ENCODE measurements at regions not wholly inside any gene's neighbourhood (a gene's known extent, or its start where the extent isn't known, plus 50 kb on each side); places are given as distances from the start of the nearest gene placed in this dataset.

DNA sequence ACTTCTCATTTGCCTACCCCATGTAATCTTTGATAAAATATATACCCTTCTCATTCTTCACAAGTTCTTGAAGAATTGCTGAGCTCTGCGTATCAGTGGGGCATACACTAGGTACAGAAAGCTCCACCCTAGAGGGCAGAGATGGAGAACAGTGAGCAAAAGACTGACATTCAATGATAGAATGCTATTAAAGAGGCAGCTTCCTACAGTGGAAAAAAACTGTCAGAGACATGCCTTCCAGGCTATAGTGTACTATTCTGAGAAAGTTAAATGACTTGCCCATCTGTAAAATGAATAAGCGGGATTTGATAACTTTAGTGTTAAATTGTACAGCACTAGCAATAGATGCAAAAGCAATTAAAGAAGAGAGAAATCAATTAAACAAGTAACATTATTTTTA is 172.8 kb downstream of the SUCNR1 start:
- 88 to 96% (median 95%) methylated on average over 2 of the region's 2 CpGs for WGBS, 5 donors
- no peaks in the 10 kb centered on the region for H3K9me3 ChIP-seq
- TF ChIP-seq CTCF (IDR thresholded peaks at IDR 0.05 in 8 of 11, conservative IDR thresholded peaks at IDR 0.05 in 3 of 11) (no peak), POLR2A (IDR thresholded peaks at IDR 0.05) (no peak), POLR2AphosphoS5 (IDR thresholded peaks at IDR 0.05) (no peak)

DNA sequence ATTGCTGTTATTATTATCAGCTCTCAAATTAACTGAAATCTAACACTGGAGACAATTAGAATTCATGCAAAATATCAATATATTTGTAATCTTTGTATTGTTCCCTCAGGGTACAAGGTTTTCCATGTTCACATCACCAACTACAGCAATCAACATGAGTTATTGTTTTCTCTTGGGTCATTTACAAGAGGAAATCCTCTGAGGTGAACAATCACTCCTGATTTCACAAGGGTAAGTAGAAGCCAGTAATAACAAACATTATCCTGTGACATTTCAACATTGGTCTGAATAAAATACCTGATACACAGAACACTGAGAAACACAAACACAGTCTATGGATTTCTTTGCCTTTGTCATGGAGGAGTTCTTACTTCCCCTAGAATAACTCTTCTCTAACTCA is 174.0 kb downstream of the SUCNR1 start:
- no peak for DNase-seq
- Histone ChIP-seq H3K4me3 (no peak overlapping the region), H3K9me3 (no peaks in the 10 kb centered on the region), H3K36me3 (no peaks in the 10 kb centered on the region), H3K4me1 (no peaks in the 10 kb centered on the region), H3K27me3 (replicated peaks in 1 of 7) (no peaks in the 10 kb centered on the region), H3K27ac (no peak overlapping the region)
- intact Hi-C loops (cut with DNase I; ENCODE audit: low total_unique reads), result no loop called here
- no peak for TF ChIP-seq CTCF (IDR thresholded peaks at IDR 0.05 in 8 of 11, conservative IDR thresholded peaks at IDR 0.05 in 3 of 11)
- no peak for TF ChIP-seq POLR2AphosphoS5 (IDR thresholded peaks at IDR 0.05)
- TF ChIP-seq POLR2A (IDR thresholded peaks at IDR 0.05), result no peak

More for the DNA sequence above, 172.8 kb downstream of the SUCNR1 start:
- intact Hi-C loops (cut with DNase I; ENCODE audit: low total_unique reads), result no loop called here
- Histone ChIP-seq H3K4me1 (no peaks in the 10 kb centered on the region), H3K36me3 (no peaks in the 10 kb centered on the region), H3K27ac (no peak overlapping the region), H3K4me3 (no peak overlapping the region), H3K27me3 (replicated peaks in 1 of 7) (no peaks in the 10 kb centered on the region)
- DNase-seq, result no peak

GRCh38 chr3:152048831-152049230 is 175.4 kb downstream of the SUCNR1 start:
- 45 to 73% (median 57%) methylated on average over 1 of the region's 1 CpG for WGBS, 5 donors
- no peak for DNase-seq
- no peaks in the 10 kb centered on the region for H3K4me1 ChIP-seq
- no peak overlapping the region for H3K4me3 ChIP-seq
- intact Hi-C loops (cut with DNase I; ENCODE audit: low total_unique reads), result no loop called here
- TF ChIP-seq POLR2AphosphoS5 (IDR thresholded peaks at IDR 0.05) (no peak), POLR2A (IDR thresholded peaks at IDR 0.05) (no peak), CTCF (IDR thresholded peaks at IDR 0.05 in 8 of 11, conservative IDR thresholded peaks at IDR 0.05 in 3 of 11) (no peak)
- no peaks in the 10 kb centered on the region for H3K27me3 ChIP-seq (replicated peaks in 1 of 7)
- no peaks in the 10 kb centered on the region for H3K9me3 ChIP-seq
- no peak overlapping the region for H3K27ac ChIP-seq
- no peaks in the 10 kb centered on the region for H3K36me3 ChIP-seq

DNA sequence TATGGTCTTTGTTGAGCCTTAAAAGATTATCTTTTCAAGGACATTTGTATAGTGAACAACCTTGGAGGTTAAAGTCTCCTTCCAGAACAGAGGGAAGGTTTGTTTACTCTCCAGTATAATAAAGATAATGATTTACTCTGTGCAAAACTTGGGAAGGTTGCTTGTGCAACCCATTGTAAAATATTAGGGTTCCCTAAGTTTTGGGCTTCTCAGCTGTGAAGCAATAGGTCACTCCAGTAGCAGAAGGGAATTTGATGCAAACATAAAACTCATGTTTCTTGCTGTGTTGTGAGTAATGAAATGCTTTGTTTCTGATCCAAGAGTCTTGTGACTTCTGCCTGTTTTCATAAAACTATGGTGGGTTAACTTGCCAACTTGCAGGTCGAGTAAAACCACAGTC is 177.5 kb downstream of the SUCNR1 start:
- Histone ChIP-seq H3K36me3 (no peaks in the 10 kb centered on the region), H3K27me3 (replicated peaks in 1 of 7) (no peaks in the 10 kb centered on the region), H3K4me1 (no peaks in the 10 kb centered on the region), H3K9me3 (no peaks in the 10 kb centered on the region), H3K27ac (no peak overlapping the region), H3K4me3 (no peak overlapping the region)
- DNase-seq, result no peak
- 77 to 95% (median 88%) methylated on average over 1 of the region's 1 CpG for WGBS, 5 donors
- TF ChIP-seq CTCF (IDR thresholded peaks at IDR 0.05 in 8 of 11, conservative IDR thresholded peaks at IDR 0.05 in 3 of 11) (no peak), POLR2AphosphoS5 (IDR thresholded peaks at IDR 0.05) (no peak), POLR2A (IDR thresholded peaks at IDR 0.05) (no peak)
- intact Hi-C loops (cut with DNase I; ENCODE audit: low total_unique reads), result no loop called here
